ENCODE measurements at regions not wholly inside any gene's neighbourhood (a gene's known extent, or its start where the extent isn't known, plus 50 kb on each side); places are given as distances from the start of the nearest gene placed in this dataset.

DNA sequence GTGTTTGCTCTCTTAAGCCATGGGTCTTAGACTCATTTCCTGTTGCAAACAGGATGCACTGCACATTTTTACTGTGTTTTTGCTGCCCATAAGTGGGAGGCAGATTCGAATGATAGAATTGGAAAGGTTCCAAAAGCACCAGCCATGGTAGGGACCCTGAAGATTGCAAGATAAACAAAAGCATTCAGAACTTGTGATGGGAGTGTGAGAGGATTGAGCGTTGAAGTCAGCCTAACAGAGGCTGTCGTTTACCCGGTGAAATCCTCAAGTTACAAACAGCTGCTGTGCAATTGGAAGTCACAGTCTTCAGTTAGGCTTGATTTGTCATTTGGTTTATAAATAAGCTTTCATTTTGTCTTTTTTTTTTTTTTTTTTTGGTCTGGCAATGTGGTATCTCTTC lies 192.7 kb upstream of the MKI67 start:
- no peak overlapping the region for H3K4me3 ChIP-seq (ENCODE audit: low read depth, low read length)
- no peak for DNase-seq (ENCODE audit: low read depth, low spot score)
- TF ChIP-seq CTCF (IDR thresholded peaks at IDR 0.05; ENCODE audit: insufficient read depth, low read length, missing control alignments), result no peak
- ChIA-PET POLR2A (interaction anchor here (0.8 kb wide), 1 partner anchor 750 kb away, joined by 4 read pairs; no protein-coding TSS in a partner anchor), CTCF (no interaction called here)

- no peak for DNase-seq (ENCODE audit: low read depth, low spot score)
- CTCF ChIA-PET, result no interaction called here
- POLR2A ChIA-PET, result no interaction called here
- no peak overlapping the region for H3K4me3 ChIP-seq (ENCODE audit: low read depth, low read length)
- TF ChIP-seq CTCF (IDR thresholded peaks at IDR 0.05; ENCODE audit: insufficient read depth, low read length, missing control alignments), result no peak
Measured at GRCh38 chr10:128322106-128322505, 195.9 kb upstream of the MKI67 start.

GRCh38 chr10:128322950-128323349 lies 196.7 kb upstream of the MKI67 start:
- no peak for TF ChIP-seq CTCF (IDR thresholded peaks at IDR 0.05; ENCODE audit: insufficient read depth, low read length, missing control alignments)
- CTCF ChIA-PET, result no interaction called here
- POLR2A ChIA-PET, result no interaction called here
- no peak for DNase-seq (ENCODE audit: low read depth, low spot score)
- H3K4me3 ChIP-seq (ENCODE audit: low read depth, low read length), result no peak overlapping the region

GRCh38 chr10:128324058-128324827 lies 198.0 kb upstream of the MKI67 start:
- ChIA-PET POLR2A (no interaction called here), CTCF (no interaction called here)
- H3K4me3 ChIP-seq (ENCODE audit: low read depth, low read length), result no peak overlapping the region
- TF ChIP-seq CTCF (IDR thresholded peaks at IDR 0.05; ENCODE audit: insufficient read depth, low read length, missing control alignments), result no peak
- no peak for DNase-seq (ENCODE audit: low read depth, low spot score)

GRCh38 chr10:128325788-128326187 lies 199.6 kb upstream of the MKI67 start:
- no peak for TF ChIP-seq CTCF (IDR thresholded peaks at IDR 0.05; ENCODE audit: insufficient read depth, low read length, missing control alignments)
- ChIA-PET POLR2A (no interaction called here), CTCF (no interaction called here)
- no peak for DNase-seq (ENCODE audit: low read depth, low spot score)
- H3K4me3 ChIP-seq (ENCODE audit: low read depth, low read length), result no peak overlapping the region

- no peak for TF ChIP-seq CTCF (IDR thresholded peaks at IDR 0.05; ENCODE audit: insufficient read depth, low read length, missing control alignments)
- H3K4me3 ChIP-seq (ENCODE audit: low read depth, low read length), result no peak overlapping the region
- CTCF ChIA-PET, result no interaction called here
- no peak for DNase-seq (ENCODE audit: low read depth, low spot score)
- POLR2A ChIA-PET, result no interaction called here
Measured at GRCh38 chr10:128326251-128326650, 200.0 kb upstream of the MKI67 start.
